Hepatocyte (in vitro differentiated cells): ENCODE measurements at regions not wholly inside any gene's neighbourhood (a gene's known extent, or its start where the extent isn't known, plus 50 kb on each side); places are given as distances from the start of the nearest gene placed in this dataset.

Source experiments
- CTCF ChIP-seq: fragments of 200-600 bp; sonication (generic); IDR thresholded peaks from 2 replicates; pipeline ENCODE4 v1.5.1; 2016; ENCODE audit warnings: antibody characterized with exemption, mild to moderate bottlenecking; ENCODE audit not compliant: poor library complexity
- EZH2 ChIP-seq: fragments of 200-600 bp; sonication (generic); IDR thresholded peaks from 2 replicates; pipeline ENCODE4 v1.6.1; 2016; ENCODE audit warnings: antibody characterized with exemption, mild to moderate bottlenecking, borderline replicate concordance
- EZH2phosphoT487 ChIP-seq: fragments of 200-600 bp; sonication (generic); IDR thresholded peaks from one replicate; pipeline ENCODE4 v1.6.1; 2018; ENCODE audit warnings: antibody characterized with exemption, mild to moderate bottlenecking, low read depth, moderate library complexity; ENCODE audit not compliant: unreplicated experiment, severe bottlenecking

GRCh38 chr1:165031001-165031400 is 325.5 kb downstream of the LMX1A start:
- no peak for TF ChIP-seq CTCF
- no peak for TF ChIP-seq EZH2
- no peak for TF ChIP-seq EZH2phosphoT487
